GM21526 (cell line): ENCODE measurements at regions not wholly inside any gene's neighbourhood (a gene's known extent, or its start where the extent isn't known, plus 50 kb on each side); places are given as distances from the start of the nearest gene placed in this dataset.
"Not testable (repeated sequence)": the region's sequence is repeated elsewhere in the genome, so short reads cannot be mapped to it uniquely, and the experiment has no call there.

ENCODE experiments used
- ATAC-seq: cut with Tn5 transposase; IDR thresholded peaks from one replicate; pipeline ENCODE4 v1.9.1; 2021; ENCODE audit warnings: moderate library complexity; ENCODE audit not compliant: unreplicated experiment, low FRiP score

DNA sequence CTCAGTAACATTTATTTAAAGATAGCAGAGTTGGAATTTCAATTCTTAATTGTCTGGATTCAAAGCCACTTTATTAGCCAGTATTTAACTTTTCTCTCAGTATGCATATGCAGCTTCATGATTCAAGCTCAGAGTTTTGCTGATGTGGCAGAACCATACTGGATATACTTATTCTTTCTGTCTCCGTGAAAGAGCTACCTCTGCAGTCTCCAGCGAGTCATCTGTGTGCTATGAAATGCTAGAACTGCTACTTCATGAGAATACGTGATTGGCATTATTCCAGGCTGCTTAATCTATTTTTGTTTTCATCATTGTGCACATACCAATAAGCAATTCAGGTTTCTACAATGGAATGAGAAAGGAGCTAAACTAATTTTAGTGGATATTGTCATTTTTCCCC lies 743.7 kb downstream of the C4orf33 start:
- ATAC-seq: no peak

DNA sequence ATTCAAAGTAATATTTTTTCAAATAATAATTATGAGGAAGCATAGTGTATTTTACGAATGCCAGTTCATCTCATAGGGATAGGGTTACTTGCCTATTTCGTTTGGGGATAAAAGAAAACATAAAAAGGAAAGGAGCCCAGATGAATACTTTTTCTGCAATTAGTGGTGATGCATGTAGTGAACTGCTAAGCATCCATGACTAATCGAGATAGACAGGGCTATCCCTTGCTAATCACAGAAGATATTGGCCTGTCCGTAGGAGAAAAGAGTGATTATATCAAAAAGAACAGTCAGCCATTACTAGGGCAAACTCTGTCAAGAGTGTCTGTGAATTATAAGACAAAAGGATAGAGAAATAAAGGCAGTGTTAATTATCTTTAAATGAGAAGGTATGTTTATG lies 746.1 kb downstream of the C4orf33 start:
- ATAC-seq: no peak

GRCh38 chr4:129852434-129852833 lies 756.5 kb downstream of the C4orf33 start:
- no peak for ATAC-seq

DNA sequence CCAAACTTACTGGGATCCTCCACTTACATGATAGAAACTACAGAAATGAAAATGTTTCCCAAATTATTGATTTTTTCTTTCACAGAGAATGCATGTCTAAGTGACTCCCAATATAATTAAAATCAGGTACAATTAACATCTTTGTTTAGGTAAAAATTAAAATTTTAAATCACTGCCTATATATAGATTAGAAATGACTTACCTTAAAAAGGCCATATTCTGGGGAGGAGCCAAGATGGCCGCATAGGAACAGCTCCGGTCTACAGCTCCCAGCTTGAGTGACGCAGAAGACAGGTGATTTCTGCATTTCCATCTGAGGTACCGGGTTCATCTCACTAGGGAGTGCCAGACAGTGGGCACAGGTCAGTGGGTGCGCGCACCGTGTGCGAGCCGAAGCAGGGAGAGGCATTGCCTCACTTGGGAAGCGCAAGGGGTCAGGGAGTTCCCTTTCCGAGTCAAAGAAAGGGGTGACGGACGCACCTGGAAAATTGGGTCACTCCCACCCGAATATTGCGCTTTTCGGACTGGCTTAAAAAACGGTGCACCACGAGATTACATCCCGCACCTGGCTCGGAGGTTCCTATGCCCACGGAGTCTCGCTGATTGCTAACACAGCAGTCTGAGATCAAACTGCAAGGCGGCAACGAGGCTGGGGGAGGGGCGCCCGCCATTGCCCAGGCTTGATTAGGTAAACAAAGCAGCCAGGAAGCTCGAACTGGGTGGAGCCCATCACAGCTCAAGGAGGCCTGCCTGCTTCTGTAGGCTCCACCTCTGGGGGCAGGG lies 757.9 kb downstream of the C4orf33 start:
- not testable (repeated sequence) for ATAC-seq

DNA sequence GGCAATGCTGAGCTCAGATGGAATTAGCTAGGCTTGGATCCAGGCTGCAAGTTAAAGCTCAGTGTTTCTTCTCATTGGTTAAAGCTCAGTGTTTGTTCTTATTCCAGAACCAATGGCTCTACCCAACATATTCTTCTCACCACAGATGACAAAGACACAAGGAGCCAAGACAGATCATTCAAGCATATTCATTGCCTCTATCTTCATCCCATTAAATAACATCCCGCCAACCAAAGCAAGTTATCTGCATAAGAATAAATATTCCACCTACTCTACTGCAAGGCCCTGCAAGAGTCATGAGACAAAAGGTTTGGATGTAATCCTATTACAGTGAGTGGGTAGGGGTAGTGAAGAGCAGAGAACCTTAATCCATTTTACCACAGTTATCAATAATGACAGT lies 766.5 kb downstream of the C4orf33 start:
- ATAC-seq: no peak

- no peak for ATAC-seq
Observed at GRCh38 chr4:129863206-129863605, 767.3 kb downstream of the C4orf33 start.

- no peak for ATAC-seq
Observed at GRCh38 chr4:129883996-129884395, 788.0 kb downstream of the C4orf33 start.

DNA sequence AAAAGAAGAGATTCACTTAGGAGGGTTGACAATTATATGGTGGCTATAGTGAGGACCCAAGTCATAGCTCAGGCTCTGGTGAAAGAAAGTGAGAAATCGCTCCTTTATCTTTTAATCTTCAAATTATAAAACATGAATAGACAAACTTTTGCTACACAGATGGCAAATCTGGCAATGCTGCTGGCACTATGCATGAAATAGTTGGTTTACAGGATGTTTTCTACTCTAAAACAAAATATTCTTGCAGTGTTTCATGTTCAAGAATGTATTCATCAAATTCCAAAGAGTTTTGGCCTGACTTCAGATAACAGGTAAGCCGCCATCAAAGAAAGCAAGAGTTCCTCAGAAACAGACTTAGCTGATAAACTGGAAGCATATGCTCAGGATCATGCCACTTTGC lies 801.2 kb downstream of the C4orf33 start:
- no peak for ATAC-seq

DNA sequence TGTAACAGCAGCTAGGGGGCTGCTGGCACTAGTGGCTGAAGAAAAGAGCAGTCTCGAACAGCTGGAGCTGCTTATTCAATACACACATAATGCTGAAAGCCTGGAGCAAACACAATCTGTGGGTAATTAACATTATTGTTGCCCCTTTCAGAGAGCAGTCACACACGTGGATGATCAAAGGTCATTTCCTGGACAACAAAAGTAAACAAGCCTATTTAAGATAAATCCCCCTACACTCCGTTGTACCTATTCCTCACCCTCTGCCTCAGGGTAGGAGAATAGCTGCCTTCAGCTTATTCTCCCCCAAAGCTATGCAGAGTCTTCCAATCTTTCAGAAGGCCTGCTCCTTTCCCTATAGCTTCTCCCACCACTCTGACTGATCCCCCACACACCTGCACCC lies 803.9 kb downstream of the C4orf33 start:
- ATAC-seq: no peak

- no peak for ATAC-seq
Observed at GRCh38 chr4:129900430-129900953, 804.5 kb downstream of the C4orf33 start.

DNA sequence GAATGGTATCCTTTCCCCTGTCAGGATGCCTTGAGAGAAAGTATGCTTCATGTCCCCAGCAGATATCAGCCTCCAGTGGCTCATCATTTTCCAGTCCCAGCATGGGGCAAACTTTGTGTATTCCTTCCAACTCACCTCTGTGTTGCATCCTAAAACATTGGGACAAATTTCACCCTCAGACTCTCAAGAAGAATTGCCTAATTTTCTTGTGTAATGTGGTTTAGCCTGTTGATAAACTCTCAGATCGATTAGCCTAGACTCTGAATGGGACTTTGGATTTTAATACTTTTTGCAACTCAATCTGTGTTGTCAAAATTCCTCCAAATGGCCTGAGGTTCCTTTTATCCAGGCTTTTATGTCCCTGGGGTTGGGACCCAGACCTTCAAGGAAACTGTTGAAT lies 805.3 kb downstream of the C4orf33 start:
- ATAC-seq: no peak

- ATAC-seq: no peak
Observed at GRCh38 chr4:129903861-129904260, 807.9 kb downstream of the C4orf33 start.

GRCh38 chr4:129905256-129905655 lies 809.3 kb downstream of the C4orf33 start:
- ATAC-seq: no peak

GRCh38 chr4:129908117-129908516 lies 812.2 kb downstream of the C4orf33 start:
- no peak for ATAC-seq

- ATAC-seq: no peak
Observed at GRCh38 chr4:129916991-129917390, 821.0 kb downstream of the C4orf33 start.

GRCh38 chr4:129917651-129918050 lies 821.7 kb downstream of the C4orf33 start:
- no peak for ATAC-seq

- ATAC-seq: no peak
Observed at GRCh38 chr4:129926936-129927335, 831.0 kb downstream of the C4orf33 start.

GRCh38 chr4:129929052-129929451 lies 833.1 kb downstream of the C4orf33 start:
- ATAC-seq: no peak

GRCh38 chr4:129929984-129930383 lies 834.0 kb downstream of the C4orf33 start:
- ATAC-seq: no peak

GRCh38 chr4:129950217-129950616 lies 854.3 kb downstream of the C4orf33 start:
- no peak for ATAC-seq

- no peak for ATAC-seq
Observed at GRCh38 chr4:129966175-129966574, 870.2 kb downstream of the C4orf33 start.

DNA sequence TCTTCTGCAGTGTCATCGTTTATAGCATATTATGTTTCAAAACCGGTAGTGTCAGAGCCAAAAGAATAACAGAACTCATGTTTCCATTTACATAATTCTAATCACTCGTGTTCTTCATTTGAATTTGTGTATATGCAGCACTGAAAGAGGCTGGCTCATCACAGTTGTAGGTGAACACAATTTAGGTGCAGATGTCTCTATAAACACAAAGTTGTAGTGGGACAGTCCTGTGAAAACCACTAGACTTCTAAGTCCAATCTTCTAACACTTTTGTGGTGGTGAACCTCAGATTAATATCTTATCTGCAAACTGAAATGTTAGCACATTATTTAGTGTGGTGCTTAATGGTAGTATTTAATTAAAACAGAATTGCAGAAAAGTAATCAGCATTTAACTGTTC lies 872.4 kb downstream of the C4orf33 start:
- ATAC-seq: no peak
